Neural cell (in vitro differentiated cells): ENCODE measurements at regions not wholly inside any gene's neighbourhood (a gene's known extent, or its start where the extent isn't known, plus 50 kb on each side); places are given as distances from the start of the nearest gene placed in this dataset.

Experiments
- CTCF ChIP-seq: fragments of 450-650 bp; IDR thresholded peaks from 2 replicates; pipeline ENCODE4 v1.5.1; 2014; ENCODE audit warnings: antibody characterized with exemption, mild to moderate bottlenecking, moderate library complexity; ENCODE audit not compliant: poor library complexity, severe bottlenecking
- EP300 ChIP-seq: fragments of 450-650 bp; conservative IDR thresholded peaks from 2 replicates; pipeline ENCODE4 v1.6.1; 2014; ENCODE audit warnings: antibody characterized with exemption, mild to moderate bottlenecking, moderate library complexity; ENCODE audit not compliant: poor library complexity, severe bottlenecking
- EZH2 ChIP-seq: fragments of 200-600, 300-800 bp; shearing (Covaris generic), sonication (generic); IDR thresholded peaks from 2 replicates; pipeline ENCODE4 v1.6.1; 2014; ENCODE audit warnings: antibody characterized with exemption, low read length, borderline replicate concordance, mild to moderate bottlenecking; ENCODE audit not compliant: insufficient read depth, poor library complexity, severe bottlenecking
- POLR2AphosphoS5 ChIP-seq: IDR thresholded peaks from 2 replicates; pipeline ENCODE4 v1.6.1; 2012
- REST ChIP-seq: IDR thresholded peaks from 2 replicates; pipeline ENCODE4 v1.6.1; 2012; ENCODE audit warnings: borderline replicate concordance
- SMC3 ChIP-seq: fragments of 450-650 bp; conservative IDR thresholded peaks from 2 replicates; pipeline ENCODE4 v1.6.1; 2014; ENCODE audit warnings: antibody characterized with exemption, mild to moderate bottlenecking, moderate library complexity; ENCODE audit not compliant: poor library complexity
- TAF1 ChIP-seq: IDR thresholded peaks from 2 replicates; pipeline ENCODE4 v1.6.1; 2012; ENCODE audit warnings: low read depth

- TF ChIP-seq CTCF, result no peak
- TF ChIP-seq EZH2, result no peak
- no peak for TF ChIP-seq REST
- TF ChIP-seq POLR2AphosphoS5, result no peak
- TF ChIP-seq EP300, result no peak
- no peak for TF ChIP-seq TAF1
- TF ChIP-seq SMC3, result no peak
These were observed 277.7 kb upstream of the KCNH8 start for GRCh38 chr3:18870642-18871041.
